GM12878 (cell line): ENCODE measurements at regions not wholly inside any gene's neighbourhood (a gene's known extent, or its start where the extent isn't known, plus 50 kb on each side); places are given as distances from the start of the nearest gene placed in this dataset.

Experiments
- CBFB ChIP-seq: IDR thresholded peaks from 2 replicates; pipeline ENCODE4 v1.6.1; 2016; ENCODE audit warnings: antibody characterized with exemption, low read depth
- ETV6 ChIP-seq, 2 experiments: fragments of 450-650 bp in 1 of 2; IDR thresholded peaks in 1 of 2; conservative IDR thresholded peaks in 1 of 2; 2 replicates each; pipeline ENCODE4 v1.6.1; 2014; ENCODE audit warnings: antibody characterized with exemption in 1 of 2, borderline replicate concordance in 1 of 2, low read depth in 1 of 2, mild to moderate bottlenecking in 1 of 2, moderate library complexity in 1 of 2
- POLR2AphosphoS2 ChIP-seq: IDR thresholded peaks from 2 replicates; pipeline ENCODE4 v1.6.1; 2011; ENCODE audit warnings: low read depth, mild to moderate bottlenecking, low read length, improper control_type of control experiment, moderate library complexity
- RAD51 ChIP-seq: fragments of 450-650 bp; IDR thresholded peaks from 2 replicates; pipeline ENCODE4 v1.6.1; 2016; ENCODE audit warnings: moderate library complexity, mild to moderate bottlenecking, inconsistent platforms
- SP1 ChIP-seq: IDR thresholded peaks from one replicate; pipeline ENCODE4 v1.6.1; 2011; ENCODE audit warnings: low read depth, low read length
- TCF12 ChIP-seq: IDR thresholded peaks from 2 replicates; pipeline ENCODE4 v1.6.1; 2011; ENCODE audit warnings: low read depth, mild to moderate bottlenecking, low read length
- TF ChIP-seq, protein P1 (sequence below): fragments of 450-650 bp; IDR thresholded peaks from 2 replicates; pipeline ENCODE4 v1.6.1; 2017; ENCODE audit warnings: mild to moderate bottlenecking
- TF ChIP-seq, protein P2 (sequence below), 3 experiments: IDR thresholded peaks in 2 of 3; conservative IDR thresholded peaks in 1 of 3; 2 replicates each; pipeline ENCODE4 v1.5.1; 2011; ENCODE audit warnings: low read depth in 3 of 3, low read length in 3 of 3, mild to moderate bottlenecking in 3 of 3, control low read depth in 2 of 3, moderate library complexity in 2 of 3, inconsistent platforms in 1 of 3, mixed read lengths in 1 of 3; ENCODE audit not compliant: control insufficient read depth in 2 of 3, insufficient read depth in 1 of 3; ENCODE audit errors: extremely low read depth in 1 of 3

DNA sequence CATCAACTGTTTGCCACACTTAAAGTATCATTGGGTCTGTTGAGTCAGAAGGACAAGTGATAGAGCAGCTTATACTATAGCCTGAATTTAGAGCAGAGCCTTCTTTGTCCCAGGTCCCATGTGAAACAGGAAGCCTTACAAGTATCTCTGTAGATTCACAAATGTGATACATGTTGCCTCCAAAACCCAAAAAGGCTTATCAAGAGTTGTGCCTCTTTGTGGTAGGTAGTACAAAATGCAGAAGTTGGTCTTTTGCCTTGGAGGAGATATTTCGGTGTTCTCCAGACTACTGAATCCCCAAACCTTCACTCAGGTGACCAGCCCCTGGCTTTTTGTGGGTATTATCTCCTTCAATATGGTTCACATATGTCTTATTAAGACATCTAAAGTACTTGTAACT, 121.2 kb downstream of the GPCPD1 start:
- TF ChIP-seq RAD51 (no peak), SP1 (no peak), POLR2AphosphoS2 (no peak), ETV6 (conservative IDR thresholded peaks at IDR 0.05 in 1 of 2, IDR thresholded peaks at IDR 0.05 in 1 of 2; ENCODE audit: borderline replicate concordance in 1 of 2, low read depth in 1 of 2) (no peak), CBFB (no peak), TCF12 (no peak)
- TF ChIP-seq, protein P1, sequence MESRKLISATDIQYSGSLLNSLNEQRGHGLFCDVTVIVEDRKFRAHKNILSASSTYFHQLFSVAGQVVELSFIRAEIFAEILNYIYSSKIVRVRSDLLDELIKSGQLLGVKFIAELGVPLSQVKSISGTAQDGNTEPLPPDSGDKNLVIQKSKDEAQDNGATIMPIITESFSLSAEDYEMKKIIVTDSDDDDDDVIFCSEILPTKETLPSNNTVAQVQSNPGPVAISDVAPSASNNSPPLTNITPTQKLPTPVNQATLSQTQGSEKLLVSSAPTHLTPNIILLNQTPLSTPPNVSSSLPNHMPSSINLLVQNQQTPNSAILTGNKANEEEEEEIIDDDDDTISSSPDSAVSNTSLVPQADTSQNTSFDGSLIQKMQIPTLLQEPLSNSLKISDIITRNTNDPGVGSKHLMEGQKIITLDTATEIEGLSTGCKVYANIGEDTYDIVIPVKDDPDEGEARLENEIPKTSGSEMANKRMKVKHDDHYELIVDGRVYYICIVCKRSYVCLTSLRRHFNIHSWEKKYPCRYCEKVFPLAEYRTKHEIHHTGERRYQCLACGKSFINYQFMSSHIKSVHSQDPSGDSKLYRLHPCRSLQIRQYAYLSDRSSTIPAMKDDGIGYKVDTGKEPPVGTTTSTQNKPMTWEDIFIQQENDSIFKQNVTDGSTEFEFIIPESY = no peak
- TF ChIP-seq, protein P2, sequence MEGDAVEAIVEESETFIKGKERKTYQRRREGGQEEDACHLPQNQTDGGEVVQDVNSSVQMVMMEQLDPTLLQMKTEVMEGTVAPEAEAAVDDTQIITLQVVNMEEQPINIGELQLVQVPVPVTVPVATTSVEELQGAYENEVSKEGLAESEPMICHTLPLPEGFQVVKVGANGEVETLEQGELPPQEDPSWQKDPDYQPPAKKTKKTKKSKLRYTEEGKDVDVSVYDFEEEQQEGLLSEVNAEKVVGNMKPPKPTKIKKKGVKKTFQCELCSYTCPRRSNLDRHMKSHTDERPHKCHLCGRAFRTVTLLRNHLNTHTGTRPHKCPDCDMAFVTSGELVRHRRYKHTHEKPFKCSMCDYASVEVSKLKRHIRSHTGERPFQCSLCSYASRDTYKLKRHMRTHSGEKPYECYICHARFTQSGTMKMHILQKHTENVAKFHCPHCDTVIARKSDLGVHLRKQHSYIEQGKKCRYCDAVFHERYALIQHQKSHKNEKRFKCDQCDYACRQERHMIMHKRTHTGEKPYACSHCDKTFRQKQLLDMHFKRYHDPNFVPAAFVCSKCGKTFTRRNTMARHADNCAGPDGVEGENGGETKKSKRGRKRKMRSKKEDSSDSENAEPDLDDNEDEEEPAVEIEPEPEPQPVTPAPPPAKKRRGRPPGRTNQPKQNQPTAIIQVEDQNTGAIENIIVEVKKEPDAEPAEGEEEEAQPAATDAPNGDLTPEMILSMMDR (IDR thresholded peaks at IDR 0.05 in 2 of 3, conservative IDR thresholded peaks at IDR 0.05 in 1 of 3; ENCODE audit: control insufficient read depth in 2 of 3, extremely low read depth in 1 of 3, insufficient read depth in 1 of 3, low read depth in 3 of 3, low read length in 3 of 3) = no peak
